ENCODE measurements at regions not wholly inside any gene's neighbourhood (a gene's known extent, or its start where the extent isn't known, plus 50 kb on each side); places are given as distances from the start of the nearest gene placed in this dataset.

DNA sequence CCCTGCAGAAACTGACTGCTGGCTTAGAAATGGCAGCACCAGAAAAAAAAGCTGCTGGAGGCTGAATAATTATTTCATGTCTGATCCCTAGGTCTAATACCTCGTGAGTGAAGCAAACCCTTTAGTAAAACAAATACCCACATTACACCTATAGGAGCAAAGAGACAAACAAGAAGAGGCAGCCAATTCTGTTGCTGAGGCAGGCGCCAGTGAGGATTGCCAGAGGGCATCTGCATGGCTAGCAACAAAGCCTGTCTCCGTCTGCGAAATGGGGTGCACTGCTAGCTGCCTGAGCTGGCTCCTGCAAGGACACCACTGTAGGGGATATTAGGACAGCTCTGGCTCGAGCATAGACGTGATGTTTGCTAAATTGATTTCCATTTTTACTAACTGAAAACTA is 509.7 kb downstream of the TDRD15 start:
- in situ Hi-C loops (cut with HindIII; ENCODE audit: extremely low pct_ligation_motif_present, low pct_unique_long_range_greater_than_20kb) (no loop called here), intact Hi-C loops (cut with micrococcal nuclease; ENCODE audit: unreplicated experiment) (no loop called here)
- Histone ChIP-seq H3K9ac (ENCODE audit: insufficient read depth, low read depth, low read length) (no peak overlapping the region), H2AFZ (ENCODE audit: low read length) (no peak overlapping the region), H3K27me3 (ENCODE audit: control insufficient read depth in 1 of 2, insufficient read depth in 2 of 2, low read length in 2 of 2) (no peaks in the 10 kb centered on the region; a peak in 1 of 5 replicates), H3K9me3 (ENCODE audit: low read length) (no peaks in the 10 kb centered on the region), H3K27ac (ENCODE audit: extremely low read length, insufficient read depth, low read length) (no peak overlapping the region), H4K20me1 (ENCODE audit: insufficient read depth, low read length) (no peaks in the 10 kb centered on the region), H3K79me2 (ENCODE audit: insufficient read depth, low read length) (no peaks in the 10 kb centered on the region), H3K4me3 (replicated peaks in 1 of 3; ENCODE audit: insufficient read depth in 1 of 3, low read depth in 2 of 3, low read length in 3 of 3) (no peak overlapping the region), H3K36me3 (replicated peaks in 1 of 2; ENCODE audit: control insufficient read depth in 1 of 2, insufficient read depth in 2 of 2, low read length in 2 of 2) (no peaks in the 10 kb centered on the region), H3K4me2 (ENCODE audit: low read depth, low read length) (no peak overlapping the region), H3K4me1 (ENCODE audit: insufficient read depth, low read length) (no peaks in the 10 kb centered on the region)
- ATAC-seq = no peak
- TF ChIP-seq GABPA (IDR thresholded peaks at IDR 0.05; ENCODE audit: low read depth, low read length) (no peak), GABPA (CRISPR knock-in tag; IDR thresholded peaks at IDR 0.05; ENCODE audit: low read depth) (no peak), ZNF230 (CRISPR knock-in tag; IDR thresholded peaks at IDR 0.05) (no peak), KLF15 (CRISPR knock-in tag; IDR thresholded peaks at IDR 0.05; ENCODE audit: borderline replicate concordance) (no peak), KLF6 (CRISPR knock-in tag; IDR thresholded peaks at IDR 0.05) (no peak), ZZZ3 (CRISPR knock-in tag; IDR thresholded peaks at IDR 0.05; ENCODE audit: borderline replicate concordance) (no peak), ERF (CRISPR knock-in tag; IDR thresholded peaks at IDR 0.05) (no peak), ZNF430 (CRISPR knock-in tag; IDR thresholded peaks at IDR 0.05) (no peak), NONO (IDR thresholded peaks at IDR 0.05) (no peak), NONO (CRISPR knock-in tag; conservative IDR thresholded peaks at IDR 0.05) (no peak), NFRKB (IDR thresholded peaks at IDR 0.05) (no peak)
- TF ChIP-seq, protein P1, sequence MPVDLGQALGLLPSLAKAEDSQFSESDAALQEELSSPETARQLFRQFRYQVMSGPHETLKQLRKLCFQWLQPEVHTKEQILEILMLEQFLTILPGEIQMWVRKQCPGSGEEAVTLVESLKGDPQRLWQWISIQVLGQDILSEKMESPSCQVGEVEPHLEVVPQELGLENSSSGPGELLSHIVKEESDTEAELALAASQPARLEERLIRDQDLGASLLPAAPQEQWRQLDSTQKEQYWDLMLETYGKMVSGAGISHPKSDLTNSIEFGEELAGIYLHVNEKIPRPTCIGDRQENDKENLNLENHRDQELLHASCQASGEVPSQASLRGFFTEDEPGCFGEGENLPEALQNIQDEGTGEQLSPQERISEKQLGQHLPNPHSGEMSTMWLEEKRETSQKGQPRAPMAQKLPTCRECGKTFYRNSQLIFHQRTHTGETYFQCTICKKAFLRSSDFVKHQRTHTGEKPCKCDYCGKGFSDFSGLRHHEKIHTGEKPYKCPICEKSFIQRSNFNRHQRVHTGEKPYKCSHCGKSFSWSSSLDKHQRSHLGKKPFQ (CRISPR knock-in tag; IDR thresholded peaks at IDR 0.05; ENCODE audit: insufficient replicate concordance) = no peak
- DNase-seq (ENCODE audit: low spot score) = no peak
- ChIA-PET CTCF (ENCODE audit: low intra/inter-chr PET ratio, low total read pairs) (no interaction called here), POLR2A (no interaction called here)
- BruUV-seq (replicated peaks) = no TSS peak
- WGBS (ENCODE audit: low lambda C conversion rate) = 8% methylated on average over 5 of the region's 6 CpGs
- FAIRE-seq = no peak

Data from HepG2 (cell line).